ENCODE measurements at regions not wholly inside any gene's neighbourhood (a gene's known extent, or its start where the extent isn't known, plus 50 kb on each side); places are given as distances from the start of the nearest gene placed in this dataset.

- TF ChIP-seq CTCF (IDR thresholded peaks at IDR 0.05) (no peak), ZFX (IDR thresholded peaks at IDR 0.05; ENCODE audit: borderline replicate concordance) (no peak)
Measured at GRCh38 chr4:124177647-124178425, 534.7 kb downstream of the ANKRD50 start.

All from 22Rv1 (cell line).